RWPE2 (cell line): ENCODE measurements at regions not wholly inside any gene's neighbourhood (a gene's known extent, or its start where the extent isn't known, plus 50 kb on each side); places are given as distances from the start of the nearest gene placed in this dataset.

Source experiments
- ATAC-seq: fragments of 200-7000 bp; cut with Tn5 transposase; 3 replicates; pipeline ENCODE4 v1.9.1; 2021; ENCODE audit warnings: low read depth
- DNase-seq: peaks from one replicate; pipeline ENCODE4 v3.0.0-alpha.2; 2020; ENCODE audit warnings: low spot score
- H3K27ac ChIP-seq: fragments of 450-650 bp; 2 replicates; pipeline ENCODE4 v1.5.1; 2017; ENCODE audit warnings: mild to moderate bottlenecking; ENCODE audit not compliant: poor library complexity, severe bottlenecking
- H3K27me3 ChIP-seq: fragments of 250-450 bp; sonication (Bioruptor Pico); 2 replicates; pipeline ENCODE4 v1.5.1; 2021; ENCODE audit warnings: mild to moderate bottlenecking, moderate library complexity; ENCODE audit not compliant: insufficient read depth, poor library complexity, severe bottlenecking
- H3K36me3 ChIP-seq: fragments of 250-450 bp; sonication (Bioruptor Pico); 2 replicates; pipeline ENCODE4 v1.5.1; 2020; ENCODE audit warnings: low read depth, mild to moderate bottlenecking, moderate library complexity
- H3K4me1 ChIP-seq: fragments of 250-450 bp; sonication (Bioruptor Pico); 2 replicates; pipeline ENCODE4 v1.5.1; 2021; ENCODE audit warnings: mild to moderate bottlenecking, moderate library complexity; ENCODE audit not compliant: insufficient read depth, poor library complexity, severe bottlenecking
- H3K4me3 ChIP-seq: fragments of 250-450 bp; sonication (Bioruptor Pico); 2 replicates; pipeline ENCODE4 v1.5.1; 2021; ENCODE audit warnings: mild to moderate bottlenecking, moderate library complexity; ENCODE audit not compliant: severe bottlenecking
- H3K9me3 ChIP-seq: fragments of 250-450 bp; sonication (Bioruptor Pico); 2 replicates; pipeline ENCODE4 v1.5.1; 2021; ENCODE audit warnings: mild to moderate bottlenecking, moderate library complexity; ENCODE audit not compliant: severe bottlenecking
- TF ChIP-seq, protein P1 (sequence below): fragments of 450-650 bp; IDR thresholded peaks from one replicate; pipeline ENCODE4 v1.5.1; 2017; ENCODE audit warnings: mild to moderate bottlenecking, moderate library complexity; ENCODE audit not compliant: poor library complexity, severe bottlenecking

DNA sequence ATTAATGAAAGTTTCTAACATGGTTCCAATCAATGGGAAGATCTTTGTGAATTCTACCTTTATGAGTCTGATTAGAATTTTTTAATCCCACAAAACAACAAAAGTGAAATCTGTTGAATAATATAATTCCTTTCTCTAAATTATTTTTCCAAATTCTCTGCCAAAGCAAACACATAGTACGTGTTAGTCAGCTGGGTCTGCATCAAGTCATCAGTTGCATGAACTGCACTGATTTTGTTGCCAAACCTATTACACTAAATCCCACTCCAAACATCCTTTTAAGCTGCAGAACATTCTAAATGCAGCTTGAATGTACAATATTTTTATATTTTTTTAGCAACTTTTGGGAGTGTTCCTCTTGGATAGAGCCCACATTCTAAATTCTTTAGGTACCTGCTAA, 199.0 kb upstream of the HSF2 start:
- Histone ChIP-seq H3K4me3 (no peak overlapping the region), H3K27ac (no peak overlapping the region)

DNA sequence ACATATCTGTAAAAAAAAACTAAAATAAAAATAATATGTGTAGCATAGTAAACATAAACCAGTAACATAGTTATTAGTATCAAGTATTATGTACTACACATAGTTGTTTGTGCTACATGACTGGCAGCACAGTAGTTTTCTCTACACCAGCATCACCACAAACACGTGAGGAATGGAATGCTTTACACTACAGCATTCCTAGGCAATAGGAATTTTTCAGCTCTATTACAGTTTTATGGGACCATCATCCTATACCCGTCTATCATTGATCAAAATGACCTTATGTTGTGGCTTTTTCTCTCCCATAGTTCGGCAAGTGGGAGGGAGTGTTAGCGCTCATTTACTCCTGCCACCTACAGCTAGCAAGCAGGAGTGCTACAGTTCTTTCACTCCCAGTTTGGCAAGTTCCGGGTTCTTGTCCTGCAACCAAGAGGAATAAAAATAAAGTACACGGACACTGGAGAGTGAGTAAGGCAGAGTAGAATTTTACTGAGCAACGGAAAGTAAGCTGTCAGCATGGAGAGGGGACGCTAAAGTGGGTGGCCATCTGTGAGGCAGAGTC, 196.8 kb upstream of the HSF2 start:
- Histone ChIP-seq H3K27me3 (no peaks in the 10 kb centered on the region), H3K4me1 (no peaks in the 10 kb centered on the region), H3K36me3 (no peaks in the 10 kb centered on the region), H3K27ac (no peak overlapping the region), H3K9me3 (no peaks in the 10 kb centered on the region), H3K4me3 (no peak overlapping the region)
- ATAC-seq: no peak
- DNase-seq: no peak
- TF ChIP-seq, protein P1, sequence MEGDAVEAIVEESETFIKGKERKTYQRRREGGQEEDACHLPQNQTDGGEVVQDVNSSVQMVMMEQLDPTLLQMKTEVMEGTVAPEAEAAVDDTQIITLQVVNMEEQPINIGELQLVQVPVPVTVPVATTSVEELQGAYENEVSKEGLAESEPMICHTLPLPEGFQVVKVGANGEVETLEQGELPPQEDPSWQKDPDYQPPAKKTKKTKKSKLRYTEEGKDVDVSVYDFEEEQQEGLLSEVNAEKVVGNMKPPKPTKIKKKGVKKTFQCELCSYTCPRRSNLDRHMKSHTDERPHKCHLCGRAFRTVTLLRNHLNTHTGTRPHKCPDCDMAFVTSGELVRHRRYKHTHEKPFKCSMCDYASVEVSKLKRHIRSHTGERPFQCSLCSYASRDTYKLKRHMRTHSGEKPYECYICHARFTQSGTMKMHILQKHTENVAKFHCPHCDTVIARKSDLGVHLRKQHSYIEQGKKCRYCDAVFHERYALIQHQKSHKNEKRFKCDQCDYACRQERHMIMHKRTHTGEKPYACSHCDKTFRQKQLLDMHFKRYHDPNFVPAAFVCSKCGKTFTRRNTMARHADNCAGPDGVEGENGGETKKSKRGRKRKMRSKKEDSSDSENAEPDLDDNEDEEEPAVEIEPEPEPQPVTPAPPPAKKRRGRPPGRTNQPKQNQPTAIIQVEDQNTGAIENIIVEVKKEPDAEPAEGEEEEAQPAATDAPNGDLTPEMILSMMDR: no peak

More for the DNA sequence above, 199.0 kb upstream of the HSF2 start:
- ATAC-seq (no peak), DNase-seq (no peak)
- Histone ChIP-seq H3K4me1 (no peaks in the 10 kb centered on the region), H3K27me3 (no peaks in the 10 kb centered on the region), H3K36me3 (no peaks in the 10 kb centered on the region), H3K9me3 (no peaks in the 10 kb centered on the region)
- TF ChIP-seq, protein P1: no peak

- TF ChIP-seq, protein P1: no peak
- DNase-seq (no peak), ATAC-seq (no peak)
These were observed 192.4 kb upstream of the HSF2 start for GRCh38 chr6:122207061-122207460.

GRCh38 chr6:122207794-122208193, 191.7 kb upstream of the HSF2 start:
- H3K36me3 ChIP-seq: no peaks in the 10 kb centered on the region
- H3K27me3 ChIP-seq: no peaks in the 10 kb centered on the region
- no peak overlapping the region for H3K4me3 ChIP-seq
- no peak for DNase-seq
- H3K4me1 ChIP-seq: no peaks in the 10 kb centered on the region
- TF ChIP-seq, protein P1: no peak
- H3K9me3 ChIP-seq: no peaks in the 10 kb centered on the region
- no peak overlapping the region for H3K27ac ChIP-seq
- no peak for ATAC-seq

More at GRCh38 chr6:122207061-122207460, 192.4 kb upstream of the HSF2 start:
- H3K27me3 ChIP-seq: no peaks in the 10 kb centered on the region
- no peak overlapping the region for H3K27ac ChIP-seq
- no peaks in the 10 kb centered on the region for H3K4me1 ChIP-seq
- no peaks in the 10 kb centered on the region for H3K36me3 ChIP-seq
- no peak overlapping the region for H3K4me3 ChIP-seq
- H3K9me3 ChIP-seq: no peaks in the 10 kb centered on the region

DNA sequence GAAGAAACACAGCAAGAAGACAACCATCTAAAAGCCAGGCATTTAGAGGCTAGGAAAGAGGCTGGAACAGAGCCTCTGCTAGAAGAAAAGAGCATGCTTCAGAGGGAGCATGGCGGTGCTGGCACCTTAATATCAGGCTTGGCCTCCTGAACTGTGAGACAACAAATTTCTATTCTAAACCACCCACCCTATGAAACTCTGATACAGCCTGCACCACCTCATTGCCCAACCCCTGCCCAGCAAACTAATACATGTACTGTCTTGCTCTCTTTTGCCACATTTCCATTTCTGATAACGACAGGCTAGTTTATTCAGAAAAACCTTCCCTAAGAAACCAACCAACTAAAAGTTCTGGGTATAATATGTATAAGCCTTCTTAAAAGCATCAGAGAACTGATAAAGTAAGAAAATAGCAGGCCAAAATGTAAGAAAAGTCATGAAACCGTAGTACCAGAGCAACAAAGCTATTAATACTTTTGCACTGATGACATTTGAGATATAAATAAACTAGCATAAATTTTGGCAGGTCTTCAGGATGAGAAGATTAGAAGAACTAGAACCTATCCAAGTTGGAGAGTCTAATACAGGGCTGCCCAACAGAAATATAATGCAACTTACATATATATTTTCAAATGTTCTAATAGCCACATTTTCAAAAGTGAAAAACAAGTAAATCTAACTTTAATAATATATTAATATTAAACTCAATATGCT, 184.7 kb upstream of the HSF2 start:
- no peaks in the 10 kb centered on the region for H3K27me3 ChIP-seq
- no peaks in the 10 kb centered on the region for H3K36me3 ChIP-seq
- H3K27ac ChIP-seq: no peak overlapping the region
- ATAC-seq (no peak), DNase-seq (no peak)
- H3K4me1 ChIP-seq: no peaks in the 10 kb centered on the region
- H3K9me3 ChIP-seq: no peaks in the 10 kb centered on the region
- H3K4me3 ChIP-seq: no peak overlapping the region
- TF ChIP-seq, protein P1: no peak
